Natural killer cell (primary cell): ENCODE measurements at regions not wholly inside any gene's neighbourhood (a gene's known extent, or its start where the extent isn't known, plus 50 kb on each side); places are given as distances from the start of the nearest gene placed in this dataset.

Source experiments
- ATAC-seq, 3 donors: fragments of 150-1000 bp in 2 of 3; fragments of 200-7000 bp in 1 of 3; cut with Tn5 transposase; 1 replicate in 1 of 3; 2 replicates in 2 of 3; pipeline ENCODE4 v1.10.0; 2021; ENCODE audit warnings: mild to moderate bottlenecking in 2 of 3, moderate library complexity in 2 of 3
- DNase-seq, 2 donors: peaks; one replicate each; pipeline versions ENCODE4 v3.0.0 to v3.0.0-alpha.2; 2013 to 2021; ENCODE audit warnings: mixed read lengths in 1 of 2
- H3K27ac ChIP-seq: one replicate; pipeline ENCODE4 v1.5.1; 2013; ENCODE audit warnings: mild to moderate bottlenecking, low read length
- H3K27me3 ChIP-seq: one replicate; pipeline ENCODE4 v1.6.1; 2013; ENCODE audit warnings: low read length; ENCODE audit not compliant: control insufficient read depth, insufficient read depth
- H3K36me3 ChIP-seq: one replicate; pipeline ENCODE4 v1.6.1; 2013; ENCODE audit warnings: low read length; ENCODE audit not compliant: control insufficient read depth, insufficient read depth
- H3K4me1 ChIP-seq: one replicate; pipeline ENCODE4 v1.6.1; 2013; ENCODE audit warnings: low read length; ENCODE audit not compliant: control insufficient read depth, insufficient read depth
- H3K4me3 ChIP-seq: one replicate; pipeline ENCODE4 v1.5.1; 2013; ENCODE audit warnings: low read length
- H3K9me3 ChIP-seq: one replicate; pipeline ENCODE4 v1.6.1; 2013; ENCODE audit warnings: low read length; ENCODE audit not compliant: control insufficient read depth, insufficient read depth
- H3K27ac Mint-ChIP-seq, 2 donors: one replicate each; pipeline ENCODE4 v1.8.0; 2022; ENCODE audit warnings: mild to moderate bottlenecking in 2 of 2, mixed read lengths in 2 of 2, moderate library complexity in 1 of 2
- H3K27me3 Mint-ChIP-seq, 2 donors: one replicate each; pipeline ENCODE4 v1.8.0; 2022; ENCODE audit warnings: low read depth in 2 of 2, mixed read lengths in 2 of 2
- H3K36me3 Mint-ChIP-seq: one replicate; pipeline ENCODE4 v1.8.0; 2022; ENCODE audit warnings: mixed read lengths
- H3K4me1 Mint-ChIP-seq, 2 donors: one replicate each; pipeline ENCODE4 v1.8.0; 2022; ENCODE audit warnings: mixed read lengths in 2 of 2
- H3K4me3 Mint-ChIP-seq: one replicate; pipeline ENCODE4 v1.8.0; 2022; ENCODE audit warnings: mild to moderate bottlenecking, moderate library complexity, mixed read lengths
- H3K9me3 Mint-ChIP-seq, 2 donors: one replicate each; pipeline ENCODE4 v1.8.0; 2022; ENCODE audit warnings: mixed read lengths in 2 of 2
- WGBS: methylation state at CpG from one replicate; pipeline ENCODE4 v1.1.7; 2013; ENCODE audit warnings: missing lambda C conversion rate; ENCODE audit not compliant: insufficient coverage; 5-methylcytosine and 5-hydroxymethylcytosine counted together
- intact Hi-C: fragments of 100-400 bp; cut with micrococcal nuclease; formaldehyde crosslinking; loops from one replicate; pipeline ENCODE4 v1.14.2; 2022
- TF ChIP-seq, protein P1 (sequence below): fragments of 200-600 bp; IDR thresholded peaks from one replicate; pipeline ENCODE4 v1.8.0; 2022; ENCODE audit warnings: antibody characterized with exemption

DNA sequence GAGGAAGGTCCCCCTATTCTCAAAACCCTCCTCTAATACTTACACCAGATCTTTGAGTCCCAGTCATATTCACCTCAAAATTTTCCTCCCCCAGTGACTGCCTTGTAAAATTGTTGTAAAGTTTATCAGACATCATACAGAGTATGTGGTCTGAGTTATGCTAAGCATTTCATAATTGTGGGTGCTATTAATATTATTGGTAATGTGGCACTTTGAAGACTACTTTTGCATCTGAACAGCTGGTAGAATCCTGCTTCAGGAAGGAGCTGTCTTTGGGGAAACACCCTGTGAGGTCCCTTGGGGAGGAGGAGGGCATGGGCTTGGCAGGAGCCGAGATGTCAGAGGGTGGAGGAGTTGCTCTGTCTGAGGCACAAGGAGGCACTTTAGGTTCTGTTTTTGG is 164.9 kb upstream of the ZNF618 start:
- TF ChIP-seq, protein P1, sequence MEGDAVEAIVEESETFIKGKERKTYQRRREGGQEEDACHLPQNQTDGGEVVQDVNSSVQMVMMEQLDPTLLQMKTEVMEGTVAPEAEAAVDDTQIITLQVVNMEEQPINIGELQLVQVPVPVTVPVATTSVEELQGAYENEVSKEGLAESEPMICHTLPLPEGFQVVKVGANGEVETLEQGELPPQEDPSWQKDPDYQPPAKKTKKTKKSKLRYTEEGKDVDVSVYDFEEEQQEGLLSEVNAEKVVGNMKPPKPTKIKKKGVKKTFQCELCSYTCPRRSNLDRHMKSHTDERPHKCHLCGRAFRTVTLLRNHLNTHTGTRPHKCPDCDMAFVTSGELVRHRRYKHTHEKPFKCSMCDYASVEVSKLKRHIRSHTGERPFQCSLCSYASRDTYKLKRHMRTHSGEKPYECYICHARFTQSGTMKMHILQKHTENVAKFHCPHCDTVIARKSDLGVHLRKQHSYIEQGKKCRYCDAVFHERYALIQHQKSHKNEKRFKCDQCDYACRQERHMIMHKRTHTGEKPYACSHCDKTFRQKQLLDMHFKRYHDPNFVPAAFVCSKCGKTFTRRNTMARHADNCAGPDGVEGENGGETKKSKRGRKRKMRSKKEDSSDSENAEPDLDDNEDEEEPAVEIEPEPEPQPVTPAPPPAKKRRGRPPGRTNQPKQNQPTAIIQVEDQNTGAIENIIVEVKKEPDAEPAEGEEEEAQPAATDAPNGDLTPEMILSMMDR: no peak
- no peaks in the 10 kb centered on the region for H3K27me3 Mint-ChIP-seq
- H3K36me3 Mint-ChIP-seq: no peaks in the 10 kb centered on the region
- Histone ChIP-seq H3K9me3 (peaks cover 8% of the 10 kb centered on the region), H3K4me3 (no peak overlapping the region), H3K4me1 (peaks cover 5% of the 10 kb centered on the region), H3K27ac (no peak overlapping the region), H3K36me3 (no peaks in the 10 kb centered on the region), H3K27me3 (no peaks in the 10 kb centered on the region)
- WGBS: 63% methylated on average over 1 of the region's 1 CpG
- DNase-seq (no peak), ATAC-seq (no peak)
- intact Hi-C loops: no loop called here
- peaks cover 0 to 2% of the 10 kb centered on the region in 2 donors for H3K9me3 Mint-ChIP-seq
- H3K27ac Mint-ChIP-seq: no peak overlapping the region
- H3K4me1 Mint-ChIP-seq: peaks cover 17 to 33% of the 10 kb centered on the region in 2 donors
- H3K4me3 Mint-ChIP-seq: no peak overlapping the region

DNA sequence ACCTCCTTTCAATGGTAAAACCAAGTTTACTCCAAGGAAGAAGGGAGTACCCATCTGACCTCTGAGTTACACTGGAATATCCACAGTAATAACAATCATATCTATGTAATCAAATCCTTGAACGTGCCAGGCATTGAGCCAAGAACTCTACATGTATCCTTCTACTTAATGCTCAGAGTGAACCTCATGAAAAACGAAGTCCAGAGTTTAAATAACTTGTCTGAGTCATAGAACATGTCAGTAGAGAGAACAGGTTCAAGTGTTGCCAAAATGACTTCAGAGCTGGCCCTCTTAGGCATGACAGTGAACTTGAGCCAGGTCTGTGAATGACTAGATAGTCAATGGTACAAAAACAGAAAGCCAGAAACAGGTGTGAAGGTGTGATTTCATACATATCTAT is 164.1 kb upstream of the ZNF618 start:
- Mint-ChIP-seq H3K4me1 (peaks cover 9 to 25% of the 10 kb centered on the region in 2 donors), H3K9me3 (peaks cover 0 to 2% of the 10 kb centered on the region in 2 donors)
- WGBS: 66% methylated on average over 2 of the region's 2 CpGs

DNA sequence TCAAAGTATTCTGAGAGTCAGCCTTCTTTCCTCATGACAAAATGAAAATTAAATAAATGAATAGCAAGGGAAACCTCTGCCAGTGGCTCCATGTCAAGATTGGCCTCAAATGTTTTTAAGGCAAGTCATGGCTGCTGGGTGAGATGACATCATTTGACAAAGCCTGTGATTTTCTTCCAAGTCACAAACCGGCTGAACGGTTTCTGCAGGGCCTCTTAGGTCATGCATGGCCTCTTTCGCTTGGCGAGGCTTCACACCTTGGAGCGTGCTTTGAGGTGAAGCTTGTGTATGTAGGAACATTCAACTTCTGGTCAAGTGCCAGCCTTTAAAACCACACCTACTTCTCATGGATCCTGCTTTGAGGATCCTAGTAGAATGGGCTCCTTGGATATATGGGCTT is 161.0 kb upstream of the ZNF618 start:
- H3K9me3 Mint-ChIP-seq: peaks cover 0 to 2% of the 10 kb centered on the region in 2 donors
- intact Hi-C loops: no loop called here
- H3K4me1 ChIP-seq: no peaks in the 10 kb centered on the region
- H3K27ac Mint-ChIP-seq: no peak overlapping the region
- ATAC-seq (no peak), DNase-seq (no peak)
- H3K4me3 Mint-ChIP-seq: no peak overlapping the region
- 87% methylated on average over 3 of the region's 5 CpGs for WGBS
- peaks cover 2 to 10% of the 10 kb centered on the region in 2 donors for H3K4me1 Mint-ChIP-seq
- peaks cover 0 to 2% of the 10 kb centered on the region in 2 donors for H3K27me3 Mint-ChIP-seq
- H3K36me3 Mint-ChIP-seq: no peaks in the 10 kb centered on the region
- peaks cover 9% of the 10 kb centered on the region for H3K9me3 ChIP-seq
- H3K27ac ChIP-seq: no peak overlapping the region
- no peaks in the 10 kb centered on the region for H3K27me3 ChIP-seq
- TF ChIP-seq, protein P1: no peak
- no peak overlapping the region for H3K4me3 ChIP-seq
- no peaks in the 10 kb centered on the region for H3K36me3 ChIP-seq

More for the DNA sequence above, 164.1 kb upstream of the ZNF618 start:
- Histone ChIP-seq H3K4me3 (no peak overlapping the region), H3K4me1 (no peaks in the 10 kb centered on the region), H3K27me3 (no peaks in the 10 kb centered on the region), H3K36me3 (no peaks in the 10 kb centered on the region), H3K9me3 (peaks cover 12% of the 10 kb centered on the region), H3K27ac (no peak overlapping the region)
- Mint-ChIP-seq H3K27me3 (no peaks in the 10 kb centered on the region), H3K27ac (no peak overlapping the region), H3K4me3 (no peak overlapping the region), H3K36me3 (no peaks in the 10 kb centered on the region)
- no peak for DNase-seq
- intact Hi-C loops: no loop called here
- TF ChIP-seq, protein P1: no peak
- ATAC-seq: no peak

DNA sequence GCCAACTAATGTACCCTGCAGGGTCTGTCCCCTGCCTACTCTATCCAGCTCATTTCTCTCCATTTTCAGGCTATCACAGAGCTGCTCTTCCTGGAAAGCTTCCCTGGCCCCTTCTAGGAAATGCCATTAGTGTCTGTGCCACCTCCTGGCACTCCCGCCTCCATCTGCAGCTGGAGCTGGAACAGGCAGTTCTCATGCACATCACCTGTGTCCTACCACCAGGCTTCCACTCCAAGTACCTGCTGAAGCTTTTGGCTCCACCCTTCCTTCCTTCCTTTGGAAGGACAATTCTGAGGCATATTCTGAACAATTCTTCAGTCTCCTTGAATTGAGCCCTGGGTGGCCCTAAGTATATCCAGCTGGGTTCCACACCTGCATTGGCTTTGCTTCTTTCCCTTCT is 156.2 kb upstream of the ZNF618 start:
- intact Hi-C loops: no loop called here
- Histone ChIP-seq H3K36me3 (no peaks in the 10 kb centered on the region), H3K4me3 (no peak overlapping the region), H3K27me3 (no peaks in the 10 kb centered on the region), H3K4me1 (no peaks in the 10 kb centered on the region), H3K27ac (no peak overlapping the region), H3K9me3 (peaks cover 9% of the 10 kb centered on the region)
- Mint-ChIP-seq H3K27me3 (peaks cover 0 to 2% of the 10 kb centered on the region in 2 donors), H3K36me3 (no peaks in the 10 kb centered on the region), H3K27ac (peak overlapping the region in 1 of 2 donors; percentile 23), H3K4me3 (no peak overlapping the region), H3K9me3 (peaks cover 0 to 2% of the 10 kb centered on the region in 2 donors), H3K4me1 (peaks cover 7 to 11% of the 10 kb centered on the region in 2 donors)
- ATAC-seq: no peak
- WGBS: 93% methylated on average over 1 of the region's 1 CpG
- TF ChIP-seq, protein P1: no peak
- DNase-seq: no peak
